Transverse colon (tissue), 4 donors: ENCODE measurements at regions not wholly inside any gene's neighbourhood (a gene's known extent, or its start where the extent isn't known, plus 50 kb on each side); places are given as distances from the start of the nearest gene placed in this dataset.

ENCODE experiments used
- DNase-seq: peaks from one replicate; pipeline ENCODE4 v3.0.0-alpha.2; 2019
- H3K27ac ChIP-seq, 4 donors: fragments of 200-600 bp; sonication (generic); 2 replicates each; pipeline ENCODE4 v1.5.1; 2016 to 2018; ENCODE audit warnings: inconsistent platforms in 4 of 4
- H3K27me3 ChIP-seq: fragments of 200-600 bp; sonication (generic); 2 replicates; pipeline ENCODE4 v1.5.1; 2017; ENCODE audit warnings: inconsistent platforms
- H3K36me3 ChIP-seq, 4 donors: fragments of 200-600 bp; sonication (generic); 2 replicates each; pipeline ENCODE4 v1.5.1; 2017 to 2019; ENCODE audit warnings: inconsistent platforms in 4 of 4
- H3K4me1 ChIP-seq, 4 donors: fragments of 200-600 bp; sonication (generic); 2 replicates each; pipeline ENCODE4 v1.5.1; 2017 to 2020; ENCODE audit warnings: inconsistent platforms in 4 of 4
- H3K4me3 ChIP-seq, 4 donors: fragments of 200-600 bp; sonication (generic); 1 replicate in 1 of 4; 2 replicates in 3 of 4; pipeline versions ENCODE4 v1.5.1 to v1.6.1; 2017 to 2019; ENCODE audit warnings: inconsistent platforms in 4 of 4
- H3K9me3 ChIP-seq, 2 donors: fragments of 200-600 bp; sonication (generic); 2 replicates each; pipeline ENCODE4 v1.5.1; 2017 to 2019; ENCODE audit warnings: inconsistent platforms in 2 of 2
- EP300 ChIP-seq: sonication (generic); formaldehyde crosslinking; IDR thresholded peaks from one replicate; pipeline ENCODE4 v1.6.1; 2017; ENCODE audit warnings: antibody characterized with exemption, low read depth
- POLR2A ChIP-seq: fragments of 450-650 bp; IDR thresholded peaks from one replicate; pipeline ENCODE4 v1.6.1; 2016; ENCODE audit warnings: antibody characterized with exemption, mild to moderate bottlenecking, moderate library complexity
- POLR2AphosphoS5 ChIP-seq, 3 donors: sonication (generic); formaldehyde crosslinking; IDR thresholded peaks; one replicate each; pipeline ENCODE4 v1.6.1; 2016; ENCODE audit warnings: antibody characterized with exemption in 3 of 3
- WGBS, 2 donors: methylation state at CpG; one replicate each; pipeline ENCODE4 v1.1.5; 2018; ENCODE audit warnings: low coverage in 1 of 2; 5-methylcytosine and 5-hydroxymethylcytosine counted together
- in situ Hi-C, 4 donors: fragments of 200-750 bp; cut with MboI; loops; one replicate each; pipeline versions ENCODE4 v1.15.0 to v1.15.1; 2017; ENCODE audit warnings: low sequenced_read_pairs in 3 of 4, low pct_ligation_motif_present in 1 of 4, low pct_unique_long_range_greater_than_20kb in 1 of 4
- intact Hi-C: fragments of 100-400 bp; cut with DNase I; formaldehyde crosslinking; loops from one replicate; pipeline ENCODE4 v1.15.1; 2023; ENCODE audit warnings: low total_unique reads
- TF ChIP-seq, protein P1 (sequence below), 5 experiments: fragments of 200-600 bp in 3 of 5; fragments of 450-650 bp in 2 of 5; sonication (generic) in 3 of 5; IDR thresholded peaks; 1 replicate in 2 of 5; 2 replicates in 3 of 5; pipeline ENCODE4 v1.5.1; 2016 to 2017; ENCODE audit warnings: antibody characterized with exemption in 5 of 5, inconsistent platforms in 3 of 5, mild to moderate bottlenecking in 2 of 5, moderate library complexity in 1 of 5

DNA sequence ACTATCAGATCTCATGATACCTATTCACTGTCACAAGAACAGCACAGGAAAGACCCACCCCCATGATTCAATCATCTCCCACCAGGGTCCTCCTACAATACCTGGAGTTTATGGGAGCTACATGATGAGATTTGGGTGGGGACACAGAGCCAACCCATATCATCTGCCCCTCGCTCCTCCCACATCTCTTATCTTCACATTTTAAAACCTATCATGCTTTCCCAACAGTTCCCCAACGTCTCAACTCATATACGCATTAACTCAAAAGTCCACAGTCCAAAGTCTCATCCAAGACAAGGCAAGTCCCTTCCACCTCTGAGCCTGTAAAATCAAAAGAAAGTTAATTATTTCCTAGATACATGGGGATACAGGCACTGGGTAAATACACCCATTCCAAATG is 1185.2 kb downstream of the PCDH7 start:
- in situ Hi-C loops (no loop called here), intact Hi-C loops (no loop called here)
- Histone ChIP-seq H3K4me3 (no peak overlapping the region), H3K27ac (no peak overlapping the region), H3K27me3 (no peaks in the 10 kb centered on the region), H3K9me3 (peaks cover 0 to 8% of the 10 kb centered on the region in 2 donors), H3K36me3 (no peaks in the 10 kb centered on the region), H3K4me1 (no peaks in the 10 kb centered on the region)
- TF ChIP-seq POLR2AphosphoS5 (IDR thresholded peaks at IDR 0.05) (no peak), EP300 (no peak), POLR2A (no peak)
- TF ChIP-seq, protein P1, sequence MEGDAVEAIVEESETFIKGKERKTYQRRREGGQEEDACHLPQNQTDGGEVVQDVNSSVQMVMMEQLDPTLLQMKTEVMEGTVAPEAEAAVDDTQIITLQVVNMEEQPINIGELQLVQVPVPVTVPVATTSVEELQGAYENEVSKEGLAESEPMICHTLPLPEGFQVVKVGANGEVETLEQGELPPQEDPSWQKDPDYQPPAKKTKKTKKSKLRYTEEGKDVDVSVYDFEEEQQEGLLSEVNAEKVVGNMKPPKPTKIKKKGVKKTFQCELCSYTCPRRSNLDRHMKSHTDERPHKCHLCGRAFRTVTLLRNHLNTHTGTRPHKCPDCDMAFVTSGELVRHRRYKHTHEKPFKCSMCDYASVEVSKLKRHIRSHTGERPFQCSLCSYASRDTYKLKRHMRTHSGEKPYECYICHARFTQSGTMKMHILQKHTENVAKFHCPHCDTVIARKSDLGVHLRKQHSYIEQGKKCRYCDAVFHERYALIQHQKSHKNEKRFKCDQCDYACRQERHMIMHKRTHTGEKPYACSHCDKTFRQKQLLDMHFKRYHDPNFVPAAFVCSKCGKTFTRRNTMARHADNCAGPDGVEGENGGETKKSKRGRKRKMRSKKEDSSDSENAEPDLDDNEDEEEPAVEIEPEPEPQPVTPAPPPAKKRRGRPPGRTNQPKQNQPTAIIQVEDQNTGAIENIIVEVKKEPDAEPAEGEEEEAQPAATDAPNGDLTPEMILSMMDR (IDR thresholded peaks at IDR 0.05): no peak
- DNase-seq: no peak
- 29 to 50% methylated on average over 1 to 3 of the region's 3 CpGs for WGBS, 2 donors

DNA sequence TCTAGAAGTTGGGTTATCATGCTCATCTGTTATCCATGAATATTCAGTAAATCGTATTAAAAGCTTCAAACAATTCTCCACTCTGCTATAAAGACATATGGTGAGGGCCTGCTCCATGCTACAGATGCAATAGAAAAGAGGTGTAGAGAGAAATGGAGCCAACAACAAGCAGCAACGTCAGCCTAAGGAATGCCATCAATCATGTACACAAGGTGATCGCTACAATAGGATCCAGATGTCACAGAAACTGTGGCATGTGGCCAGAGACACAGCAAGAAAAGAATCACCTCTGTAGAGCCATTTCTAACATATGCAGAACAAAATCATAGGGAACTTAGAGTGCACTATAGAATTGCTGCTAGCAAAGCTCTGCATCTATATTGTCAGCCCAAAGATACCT is 1188.1 kb downstream of the PCDH7 start:
- no peak for TF ChIP-seq POLR2A
- TF ChIP-seq POLR2AphosphoS5 (IDR thresholded peaks at IDR 0.05): no peak
- TF ChIP-seq, protein P1 (IDR thresholded peaks at IDR 0.05): no peak
- no peak for TF ChIP-seq EP300
- Histone ChIP-seq H3K27ac (no peak overlapping the region), H3K4me3 (no peak overlapping the region), H3K36me3 (no peaks in the 10 kb centered on the region), H3K4me1 (no peaks in the 10 kb centered on the region), H3K27me3 (no peaks in the 10 kb centered on the region), H3K9me3 (peaks cover 0 to 3% of the 10 kb centered on the region in 2 donors)
- intact Hi-C loops: no loop called here
- DNase-seq: no peak
- in situ Hi-C loops: no loop called here
- 54 to 59% methylated on average over 3 of the region's 3 CpGs for whole genome bisulfite sequencing, 2 donors

DNA sequence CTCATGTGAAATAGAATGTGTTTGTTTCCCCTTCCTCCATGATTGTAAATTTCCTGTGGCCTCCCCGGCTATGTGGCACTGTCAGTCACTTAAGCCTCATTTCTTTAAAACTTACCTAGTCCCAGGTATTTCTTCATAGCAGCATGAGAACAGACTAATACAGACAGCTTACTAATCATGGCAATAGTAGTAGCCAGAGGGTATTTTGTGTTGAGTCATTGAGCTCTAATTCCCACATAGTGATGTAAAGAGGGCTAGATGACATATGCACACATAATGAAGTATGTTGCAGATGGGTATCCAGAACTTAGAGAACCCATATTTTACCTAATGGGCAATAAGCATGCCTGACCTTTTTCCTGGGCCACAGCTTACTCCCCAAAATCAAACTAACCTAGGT is 1197.2 kb downstream of the PCDH7 start:
- Histone ChIP-seq H3K36me3 (no peaks in the 10 kb centered on the region), H3K4me3 (no peak overlapping the region), H3K4me1 (no peaks in the 10 kb centered on the region), H3K27ac (no peak overlapping the region), H3K9me3 (peaks cover 0 to 8% of the 10 kb centered on the region in 2 donors), H3K27me3 (no peaks in the 10 kb centered on the region)
- DNase-seq: no peak
- in situ Hi-C loops (no loop called here), intact Hi-C loops (no loop called here)
- TF ChIP-seq EP300: no peak
- TF ChIP-seq, protein P1 (IDR thresholded peaks at IDR 0.05): no peak
- no peak for TF ChIP-seq POLR2AphosphoS5 (IDR thresholded peaks at IDR 0.05)
- TF ChIP-seq POLR2A: no peak
- WGBS, 2 donors: 67 to 94% methylated on average over 1 of the region's 1 CpG

DNA sequence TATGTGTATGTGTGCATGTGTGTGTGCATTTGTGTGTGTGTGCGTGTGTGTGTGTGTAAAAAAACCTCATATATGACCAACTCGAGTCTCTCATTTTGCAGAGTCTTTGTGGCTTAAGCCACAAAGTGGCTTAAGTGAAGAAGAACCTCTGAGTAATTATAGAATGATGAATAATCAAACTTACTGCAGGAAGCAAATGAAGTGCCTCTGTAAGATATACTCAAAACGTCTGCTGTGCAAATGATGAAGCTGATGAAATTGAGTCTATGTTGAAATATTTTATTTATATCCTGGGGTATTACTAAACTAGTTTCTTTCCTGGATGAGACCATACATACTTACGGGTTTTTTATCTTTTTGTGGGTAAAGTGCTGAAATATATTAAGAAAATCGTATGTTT is 1198.7 kb downstream of the PCDH7 start:
- 40 to 48% methylated on average over 5 of the region's 5 CpGs for WGBS, 2 donors
- TF ChIP-seq, protein P1 (IDR thresholded peaks at IDR 0.05): no peak
- TF ChIP-seq EP300: no peak
- TF ChIP-seq POLR2AphosphoS5 (IDR thresholded peaks at IDR 0.05): no peak
- TF ChIP-seq POLR2A: no peak
- H3K36me3 ChIP-seq: no peaks in the 10 kb centered on the region
- no peaks in the 10 kb centered on the region for H3K4me1 ChIP-seq
- no peak overlapping the region for H3K27ac ChIP-seq
- in situ Hi-C loops: no loop called here
- peaks cover 0 to 8% of the 10 kb centered on the region in 2 donors for H3K9me3 ChIP-seq
- no peak overlapping the region for H3K4me3 ChIP-seq
- intact Hi-C loops: no loop called here
- DNase-seq: no peak
- H3K27me3 ChIP-seq: no peaks in the 10 kb centered on the region
